Islet precursor cell (in vitro differentiated cells): ENCODE measurements at regions not wholly inside any gene's neighbourhood (a gene's known extent, or its start where the extent isn't known, plus 50 kb on each side); places are given as distances from the start of the nearest gene placed in this dataset.

ENCODE experiments used
- DNase-seq: peaks from one replicate; pipeline ENCODE4 v3.0.0-alpha.2; 2018

DNA sequence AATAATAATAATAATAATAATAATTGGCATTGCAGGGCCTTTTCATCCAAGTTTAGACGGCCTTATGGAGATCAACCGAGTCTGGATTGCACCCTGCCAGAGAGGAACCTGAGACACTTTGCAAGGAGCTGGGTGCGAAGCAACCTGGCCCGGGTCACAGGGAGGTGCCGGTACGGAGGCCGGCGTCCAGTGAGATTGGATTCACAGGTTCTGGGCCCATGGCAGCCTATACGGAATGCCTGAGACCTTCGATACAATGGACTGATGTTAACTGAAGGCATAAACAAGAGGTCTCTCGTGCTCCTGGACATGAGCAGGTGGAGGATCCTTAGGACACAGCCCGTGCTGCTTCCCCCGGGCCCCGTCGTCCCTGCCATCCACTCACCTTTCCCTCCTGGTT is 416.5 kb upstream of the SALL3 start:
- DNase-seq = no peak

DNA sequence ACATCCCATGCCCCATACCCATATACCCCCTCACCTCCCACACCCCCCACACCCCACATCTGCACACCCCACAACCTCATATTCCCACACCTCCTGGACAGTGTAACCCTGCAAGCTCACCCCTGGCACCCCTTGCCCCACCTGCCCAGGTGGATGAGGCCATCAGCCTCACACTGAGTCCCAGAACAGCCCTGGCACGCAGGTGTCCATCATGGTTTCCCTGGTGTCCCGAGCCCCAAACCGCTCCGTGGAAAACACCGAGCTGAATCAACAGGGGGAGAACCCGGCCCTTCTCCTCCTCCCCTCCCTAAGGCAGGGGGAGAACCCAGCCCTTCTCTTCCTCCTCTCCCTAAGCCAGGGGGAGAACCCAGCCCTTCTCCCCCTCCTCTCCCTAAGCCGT is 415.6 kb upstream of the SALL3 start:
- DNase-seq = no peak

DNA sequence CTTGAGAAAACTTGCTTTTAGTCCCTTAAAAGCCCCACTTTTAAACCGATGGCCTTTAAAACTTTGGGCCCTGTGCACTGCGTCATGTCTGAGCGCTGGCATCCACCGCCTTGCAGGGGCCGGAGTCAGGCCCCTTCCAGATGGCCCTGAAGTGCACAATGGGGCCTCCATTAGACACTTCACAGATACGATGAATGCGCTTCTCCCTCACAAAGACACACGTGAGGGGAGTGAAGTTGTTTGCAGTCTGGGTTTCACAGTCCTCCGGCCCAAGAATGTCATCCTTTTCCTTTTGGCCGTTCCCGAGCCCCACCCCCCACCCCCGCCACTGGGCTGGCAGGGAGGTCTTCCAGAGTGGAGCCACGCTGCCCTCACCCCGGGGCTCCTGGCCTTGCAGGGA is 415.1 kb upstream of the SALL3 start:
- DNase-seq = no peak

DNA sequence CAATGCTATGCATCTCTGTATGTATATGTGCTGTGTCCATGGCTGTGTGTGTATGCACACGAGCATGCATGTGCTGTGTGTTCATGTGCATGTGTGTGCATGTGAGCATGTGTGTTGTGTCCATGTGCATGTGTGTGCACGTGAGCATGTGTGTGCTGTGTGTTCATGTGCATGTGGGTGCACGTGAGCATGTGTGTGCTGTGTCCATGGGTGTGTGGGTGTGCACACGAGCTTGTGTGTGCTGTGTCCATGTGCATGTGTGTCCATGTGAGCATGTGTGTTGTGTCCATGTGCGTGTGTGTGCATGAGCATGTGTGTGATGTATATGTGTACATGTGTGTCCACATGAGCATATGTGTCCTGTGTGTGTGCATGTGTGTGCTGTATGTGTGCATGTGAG is 414.4 kb upstream of the SALL3 start:
- DNase-seq = no peak

DNA sequence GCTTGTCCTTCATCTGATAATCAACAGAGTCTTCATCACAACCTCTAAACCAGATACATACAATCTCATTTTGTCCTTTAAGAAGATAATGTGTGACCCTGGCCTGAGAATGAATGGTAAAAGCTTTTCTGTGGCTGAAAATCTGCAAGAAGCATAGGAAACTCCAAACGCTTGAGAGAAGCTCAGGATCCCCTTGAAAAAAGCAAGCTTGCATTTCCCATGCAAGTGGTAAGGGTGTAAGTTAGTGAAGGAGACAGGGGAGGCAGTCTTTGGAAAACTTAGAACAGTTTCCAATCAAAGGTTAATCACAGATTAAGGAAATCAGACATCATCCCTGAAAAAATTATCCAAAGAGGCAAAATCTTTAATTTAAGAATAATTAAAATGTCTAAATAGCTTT is 413.6 kb upstream of the SALL3 start:
- no peak for DNase-seq

DNA sequence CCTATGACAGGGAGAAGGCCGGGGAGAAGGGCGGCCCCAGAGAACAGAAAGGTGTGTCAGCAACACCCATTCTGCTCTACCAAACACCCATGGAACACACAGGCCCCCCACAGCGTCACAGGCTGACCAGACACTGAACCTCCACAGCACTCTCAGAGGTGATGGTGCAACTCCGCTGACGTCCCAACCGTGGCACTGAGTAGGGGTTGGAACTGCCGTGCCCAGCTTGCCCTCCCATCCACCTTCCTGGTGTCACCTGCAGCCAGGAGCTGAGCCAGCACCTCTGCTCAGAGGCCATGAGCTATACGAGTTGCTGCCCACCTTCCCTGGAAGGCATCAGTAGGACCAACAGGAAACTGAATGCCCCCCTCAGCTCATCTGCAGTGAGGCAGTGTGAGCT is 412.9 kb upstream of the SALL3 start:
- DNase-seq = no peak

DNA sequence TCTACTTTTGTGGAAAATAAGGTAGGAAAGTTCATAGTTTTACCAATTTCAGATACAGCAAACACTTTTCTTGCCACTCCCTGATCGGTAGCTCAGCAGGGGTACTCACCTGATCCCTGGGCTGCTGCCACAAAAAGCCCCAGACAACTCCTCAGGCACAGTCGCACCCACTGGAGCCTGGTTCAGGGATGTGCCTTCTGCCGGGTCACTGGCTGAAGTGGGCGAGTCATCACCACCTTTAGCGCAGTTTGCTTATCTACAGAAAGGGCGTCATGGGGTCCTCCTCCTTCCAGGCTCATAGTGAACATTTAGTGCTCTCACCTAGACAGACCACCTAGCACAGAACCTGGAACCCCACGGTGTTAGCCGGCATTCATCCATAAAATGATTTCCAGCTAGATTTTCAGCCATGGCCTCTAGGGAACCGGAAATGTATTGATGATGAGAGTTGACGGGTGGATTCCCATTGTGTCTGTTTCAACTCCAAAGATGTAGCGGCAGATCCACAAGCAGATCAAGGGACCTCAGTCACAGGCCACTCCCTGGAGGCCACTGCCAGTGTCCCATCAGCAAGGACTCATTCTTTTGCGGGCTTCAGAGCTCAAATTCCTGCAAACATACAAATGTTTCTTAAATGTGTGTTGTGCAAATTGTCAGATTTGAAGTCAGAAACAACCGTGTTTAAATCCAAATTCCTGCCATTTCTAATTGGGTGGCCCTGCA is 408.4 kb upstream of the SALL3 start:
- DNase-seq = no peak

DNA sequence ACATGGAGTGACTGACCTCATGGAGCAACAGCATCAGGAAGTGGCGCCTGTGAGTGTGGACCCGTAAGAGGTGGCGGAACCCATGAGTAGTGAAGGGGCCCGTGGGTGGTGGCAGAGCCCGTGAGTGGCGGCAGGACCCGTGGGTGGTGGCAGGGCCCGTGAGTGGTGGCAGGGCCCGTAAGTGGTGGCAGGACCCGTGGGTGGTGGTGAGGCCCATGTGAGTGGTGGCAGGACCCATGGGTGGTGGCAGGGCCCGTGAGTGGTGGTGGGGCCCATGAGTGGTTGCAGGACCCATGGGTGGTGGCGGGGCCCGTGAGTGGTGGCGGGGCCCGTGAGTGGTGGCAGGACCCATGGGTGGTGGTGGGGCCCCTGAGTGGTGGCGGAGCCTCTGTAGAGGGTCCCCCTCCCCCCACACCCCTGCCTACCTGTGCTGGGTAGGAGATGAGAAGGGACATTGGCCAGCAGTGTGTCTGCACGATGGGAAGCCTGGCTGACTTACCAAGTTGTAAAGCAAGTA is 407.7 kb upstream of the SALL3 start:
- no peak for DNase-seq

DNA sequence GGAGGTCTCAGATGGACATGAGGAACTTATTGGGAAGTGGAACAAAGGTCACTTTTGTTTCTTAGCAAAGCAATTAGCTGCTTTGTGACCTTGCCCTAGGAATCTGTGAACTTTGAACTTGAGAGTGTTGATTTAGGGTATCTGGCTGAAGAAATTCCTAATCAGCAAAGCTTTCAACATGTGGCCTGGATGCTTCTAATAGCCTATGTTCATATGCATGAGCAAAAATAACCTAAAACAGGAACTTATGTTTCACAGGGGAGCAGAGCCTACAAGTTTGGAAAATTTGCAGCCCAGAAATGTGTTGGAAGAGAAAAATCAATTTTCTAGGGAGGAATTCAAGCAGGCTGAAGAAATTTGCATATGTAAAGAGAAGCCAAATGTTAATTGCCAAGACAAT is 405.8 kb upstream of the SALL3 start:
- DNase-seq = no peak

DNA sequence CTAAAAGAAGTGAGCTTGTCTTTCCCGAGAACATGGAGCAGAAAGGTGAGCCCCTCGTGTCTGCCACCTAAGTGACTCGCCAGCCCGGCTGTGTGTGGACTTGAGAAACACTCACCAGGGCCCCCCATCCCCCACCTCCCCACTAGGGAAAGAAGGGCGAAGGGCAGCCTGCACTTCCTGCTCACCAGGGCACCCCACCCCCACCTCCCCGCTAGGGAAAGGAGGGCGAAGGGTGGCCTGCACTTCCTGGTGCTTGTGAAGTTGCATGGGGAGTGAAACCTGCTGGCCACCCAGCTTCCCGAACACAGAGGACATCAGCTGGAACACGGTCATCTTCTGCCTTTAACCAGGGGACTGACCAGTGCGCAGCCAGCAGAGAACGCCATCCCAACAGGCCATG is 402.7 kb upstream of the SALL3 start:
- no peak for DNase-seq

DNA sequence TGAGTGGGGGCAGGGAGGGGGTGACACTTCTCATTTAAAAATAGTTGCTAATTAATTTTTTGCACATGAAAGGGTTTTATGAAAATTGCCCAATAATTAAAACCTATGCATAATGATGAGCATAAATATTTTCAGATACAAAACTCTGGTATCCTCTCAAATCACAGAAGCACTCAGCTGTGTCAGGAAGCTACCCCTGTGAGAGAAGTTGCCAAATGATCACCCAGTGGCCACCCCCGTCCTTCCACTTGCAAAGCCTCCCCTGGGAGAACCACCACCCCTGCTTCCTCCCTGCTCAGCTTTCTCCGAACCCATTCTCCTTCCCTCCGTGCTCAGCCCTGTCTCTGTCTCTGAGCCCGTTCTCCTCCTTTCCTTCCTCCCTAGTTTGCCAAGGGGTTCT is 400.2 kb upstream of the SALL3 start:
- no peak for DNase-seq

DNA sequence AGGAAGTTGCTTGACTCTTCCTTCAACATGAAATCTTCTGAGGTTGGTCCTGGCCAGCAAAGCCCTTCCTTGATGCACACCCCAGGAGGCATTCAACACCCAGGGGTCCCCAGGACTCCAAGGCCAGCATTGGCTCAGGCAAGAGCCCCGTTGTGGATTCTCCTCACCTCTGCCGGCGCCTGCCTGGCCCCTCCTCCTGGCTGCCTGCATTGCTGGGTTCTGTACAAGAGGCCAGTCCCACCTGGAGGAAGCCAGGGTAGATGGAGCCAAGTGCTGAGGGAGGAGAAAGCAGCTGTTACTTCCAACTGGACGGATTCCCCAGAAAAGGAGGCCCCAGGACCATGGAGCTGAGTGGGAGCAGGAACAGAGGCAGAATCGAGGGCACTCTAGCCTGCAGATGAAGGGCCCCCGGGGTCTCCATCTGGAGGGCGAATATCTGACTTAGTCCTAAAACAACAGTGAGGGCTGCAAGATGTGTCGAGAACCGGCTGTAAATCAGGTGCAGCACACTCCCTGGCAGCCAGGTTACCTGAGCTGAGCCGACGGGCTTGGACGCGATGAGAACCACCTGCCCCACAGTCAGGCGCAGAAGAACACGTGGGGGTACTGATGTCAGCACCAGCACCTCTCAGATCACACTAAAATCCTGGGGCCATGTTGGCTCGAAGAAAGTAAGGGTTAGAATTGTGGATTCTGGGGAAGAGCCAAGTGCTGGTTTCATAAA is 399.6 kb upstream of the SALL3 start:
- DNase-seq = peak; percentile 37

DNA sequence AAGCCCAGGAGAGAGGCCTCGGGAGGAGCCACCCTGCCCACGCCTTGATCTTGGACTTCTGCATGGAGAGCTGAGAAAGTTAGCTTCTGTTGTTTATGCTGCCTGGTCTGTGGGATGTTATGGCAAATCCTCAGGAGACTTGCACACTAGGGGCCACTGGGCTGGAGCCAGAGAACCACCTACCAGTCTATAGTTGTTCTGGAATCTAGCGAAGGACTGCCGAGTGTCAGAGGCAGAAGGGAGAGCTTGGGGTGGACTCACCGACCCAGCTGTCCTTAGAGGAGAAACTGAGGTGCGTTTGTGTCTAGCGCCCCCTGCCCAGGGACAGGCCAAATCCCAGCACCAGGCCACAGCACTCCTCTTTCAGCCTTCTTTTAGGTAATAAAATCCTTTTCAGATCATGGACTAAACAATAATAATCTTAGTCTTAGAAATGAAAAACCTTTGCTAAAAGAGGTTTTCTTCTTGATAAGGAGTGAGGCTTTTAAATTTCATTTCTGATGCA is 398.7 kb upstream of the SALL3 start:
- DNase-seq = peak; percentile 32

DNA sequence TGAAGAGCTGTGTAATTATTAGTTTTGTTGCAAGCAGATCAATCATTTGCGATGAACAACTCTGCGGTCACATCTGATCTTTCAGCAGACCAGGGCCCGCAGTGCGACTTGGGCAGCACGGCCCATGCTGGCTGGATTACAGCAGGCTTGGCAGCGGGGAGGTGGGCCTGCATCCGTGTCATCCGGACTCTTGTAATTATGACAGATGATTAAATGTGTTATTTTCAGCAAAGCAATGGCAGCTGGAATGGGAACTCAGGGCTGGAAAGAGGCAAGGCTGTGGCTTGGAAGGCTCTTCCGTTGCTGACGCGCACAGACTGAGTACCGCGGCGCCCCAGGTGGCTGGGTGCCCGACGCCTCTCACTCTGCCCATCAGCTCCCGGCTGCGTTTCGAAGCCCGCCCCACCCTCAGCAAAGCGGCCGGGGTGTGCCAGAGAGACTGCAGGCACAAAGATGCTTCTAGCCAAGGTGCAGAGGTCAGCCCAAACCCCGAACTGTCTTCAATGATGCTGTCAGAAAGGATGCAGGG is 397.4 kb upstream of the SALL3 start:
- peak; percentile 12 for DNase-seq

DNA sequence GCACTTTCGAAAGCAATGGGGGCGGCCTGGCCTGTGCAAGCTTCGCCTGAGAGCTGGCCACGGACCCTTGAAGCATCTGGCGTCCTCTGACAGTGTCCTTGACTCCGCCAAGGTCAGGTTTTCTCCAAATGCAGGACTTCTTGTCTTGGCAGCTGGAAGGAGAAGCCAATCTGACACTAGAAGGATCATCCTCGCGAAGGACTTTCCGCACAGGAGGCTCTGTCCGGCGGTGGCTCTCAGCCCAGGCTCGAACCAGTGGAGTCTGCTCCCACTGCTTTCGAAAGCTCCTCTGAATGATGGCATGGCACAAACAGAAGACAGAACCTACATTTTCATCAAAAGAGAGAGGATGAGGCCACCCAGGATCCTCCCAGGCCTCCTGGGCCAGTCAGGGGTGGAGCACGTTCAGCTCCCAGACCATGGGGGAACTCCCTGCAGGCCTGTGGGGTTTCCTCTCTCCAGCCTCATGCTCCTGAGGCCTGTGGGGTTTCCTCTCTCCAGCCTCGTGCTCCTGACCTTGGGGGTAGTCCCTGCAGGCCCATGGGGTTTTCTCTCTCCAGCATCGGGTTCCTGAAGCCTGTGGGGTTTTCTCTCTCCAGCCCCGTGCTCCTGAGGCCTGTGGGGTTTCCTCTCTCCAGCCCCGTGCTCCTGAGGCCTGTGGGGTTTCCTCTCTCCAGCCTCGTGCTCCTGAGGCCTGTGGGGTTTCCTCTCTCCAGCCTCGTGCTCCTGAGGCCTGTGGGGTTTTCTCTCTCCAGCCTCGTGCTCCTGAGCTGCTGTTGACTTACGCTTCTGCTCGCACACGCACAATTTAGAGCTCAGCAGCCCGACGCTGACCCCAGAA is 396.5 kb upstream of the SALL3 start:
- peak; percentile 43 for DNase-seq

DNA sequence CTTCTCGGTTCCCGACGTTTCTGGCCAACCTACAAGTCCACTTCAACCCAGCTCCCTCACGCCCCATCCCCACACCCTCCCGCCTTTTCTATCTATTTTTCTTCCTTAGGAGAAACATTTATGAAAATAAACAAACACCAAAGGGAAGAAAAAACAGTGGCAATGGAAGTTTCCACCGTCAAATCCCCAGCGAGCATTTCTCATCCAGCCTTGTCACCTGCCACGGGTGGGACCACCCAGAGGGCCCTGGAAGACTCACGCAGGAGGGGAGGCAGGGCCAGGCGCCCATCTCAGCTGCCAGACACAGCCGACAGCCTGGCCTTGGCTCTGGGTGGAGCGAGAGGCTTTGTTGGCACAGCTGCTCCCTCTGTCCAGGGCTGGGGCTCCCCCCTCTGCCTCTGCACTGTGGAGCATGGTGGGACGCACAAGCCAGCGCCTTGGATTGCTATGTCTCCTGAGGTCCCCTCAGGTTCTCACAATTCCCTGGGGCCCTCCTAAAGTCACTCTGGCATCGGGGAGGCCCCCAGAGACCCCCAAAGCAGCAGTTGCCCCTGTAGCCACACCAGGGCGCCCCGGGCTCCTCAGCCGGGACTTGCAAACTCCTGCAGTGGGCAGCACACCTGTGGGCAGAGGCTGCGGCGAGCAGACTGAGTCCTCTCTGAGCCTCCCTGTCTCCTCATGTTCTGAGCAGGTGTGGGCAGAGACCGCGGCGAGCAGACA is 395.7 kb upstream of the SALL3 start:
- DNase-seq = no peak

DNA sequence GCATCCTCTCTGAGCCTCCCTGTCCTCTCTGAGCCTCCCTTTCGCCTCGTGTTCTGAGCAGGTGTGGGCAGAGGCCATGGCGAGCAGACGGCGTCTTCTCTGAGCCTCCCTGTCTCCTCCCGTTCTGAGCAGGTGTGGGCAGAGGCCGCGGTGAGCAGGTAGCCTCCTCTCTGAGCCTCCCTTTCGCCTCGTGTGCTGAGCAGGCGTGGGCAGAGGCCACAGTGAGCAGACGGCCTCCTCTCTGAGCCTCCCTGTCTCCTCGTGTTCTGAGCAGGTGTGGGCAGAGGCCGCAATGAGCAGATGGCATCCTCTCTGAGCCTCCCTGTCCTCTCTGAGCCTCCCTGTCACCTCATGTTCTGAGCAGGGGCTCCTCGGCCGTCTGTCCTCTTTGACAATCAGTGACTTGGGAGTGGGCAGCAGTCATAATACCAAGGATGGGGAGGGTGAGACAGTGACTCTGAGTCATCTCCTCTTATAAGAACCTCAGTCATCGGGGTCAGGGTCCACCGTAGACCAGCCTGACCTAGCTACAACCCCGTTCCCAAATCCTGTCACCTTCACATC is 395.1 kb upstream of the SALL3 start:
- DNase-seq = no peak

DNA sequence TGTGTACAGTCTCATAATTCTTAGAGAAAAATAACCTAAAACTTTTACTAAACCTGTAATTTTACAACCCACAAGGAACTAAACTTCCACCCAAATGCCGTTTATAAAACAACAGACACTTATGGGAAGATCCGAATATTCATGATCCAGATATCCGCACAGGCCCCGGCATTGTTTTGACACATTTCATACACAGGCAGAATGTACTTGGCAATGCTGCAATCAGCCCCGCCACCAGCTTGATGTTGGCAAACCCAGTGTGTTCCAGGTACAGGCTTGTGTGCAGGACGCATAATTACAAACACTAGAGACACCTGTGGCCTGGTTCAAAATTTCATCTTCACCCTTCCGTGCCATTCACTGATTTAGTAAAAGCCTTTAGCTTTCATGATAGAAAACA is 393.0 kb upstream of the SALL3 start:
- peak; percentile 27 for DNase-seq

DNA sequence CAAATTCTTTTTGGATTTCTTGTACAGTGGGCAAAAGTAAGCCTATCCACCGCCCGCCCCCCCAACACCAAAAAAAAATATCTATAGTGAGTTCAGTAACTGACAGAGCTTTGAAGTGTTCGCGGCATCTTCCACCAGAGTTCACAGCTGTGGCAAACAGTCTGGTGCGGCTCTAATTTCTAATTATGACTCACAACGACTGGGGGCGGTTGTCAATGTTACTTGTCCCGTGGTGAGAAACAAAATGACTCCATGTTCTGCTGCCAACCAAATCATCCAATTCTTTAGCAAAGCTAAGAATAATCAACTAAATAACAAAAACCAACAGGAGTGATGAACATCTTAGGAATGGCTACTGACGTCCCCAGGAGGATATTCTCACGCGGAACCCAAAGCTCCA is 392.5 kb upstream of the SALL3 start:
- DNase-seq = peak; percentile 18

DNA sequence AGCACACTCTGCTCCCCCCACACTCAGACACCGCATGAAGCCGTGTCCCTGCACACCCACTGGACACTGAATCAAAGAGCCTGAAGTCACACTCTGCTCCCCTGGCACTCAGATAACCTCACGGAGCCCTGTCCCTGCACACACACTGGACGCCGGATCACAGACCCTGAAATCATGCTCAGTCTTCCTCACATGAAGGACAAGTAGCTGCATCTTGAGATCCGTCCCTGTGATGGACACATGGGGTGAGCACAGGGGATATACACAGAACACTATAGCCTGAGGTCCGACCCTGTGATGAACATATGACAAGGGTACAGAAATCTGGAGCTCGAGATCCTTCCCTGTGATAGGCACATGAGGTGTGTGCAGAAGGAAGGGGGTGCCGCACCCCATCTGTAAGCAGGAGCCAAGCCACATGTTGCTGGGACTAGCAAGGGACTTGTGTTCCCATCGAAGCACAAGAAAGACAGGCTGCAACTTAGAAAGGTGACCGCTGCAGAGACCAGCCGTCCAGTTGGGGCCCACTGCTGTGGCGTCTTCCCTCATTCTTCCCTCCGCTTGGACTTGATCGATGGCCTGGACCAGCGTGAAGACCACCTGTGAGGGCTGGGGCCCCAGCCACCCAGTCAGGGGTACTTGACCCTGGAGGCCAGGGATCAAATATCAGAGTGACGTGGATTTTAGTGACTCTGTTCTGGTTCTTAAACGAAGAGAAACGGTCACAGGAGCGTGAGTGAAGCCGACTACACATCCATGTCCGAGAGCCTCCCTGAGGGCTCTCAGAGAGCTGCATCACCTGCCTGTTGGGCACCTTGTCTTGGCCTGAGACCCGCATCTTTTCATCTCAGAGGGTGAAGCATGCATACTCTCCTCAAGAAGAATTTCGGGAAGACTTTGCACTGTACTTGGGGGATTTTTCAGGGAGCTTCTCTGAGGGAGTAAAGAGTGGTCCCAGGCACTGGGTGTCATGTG is 391.7 kb upstream of the SALL3 start:
- DNase-seq = peak; percentile 37

DNA sequence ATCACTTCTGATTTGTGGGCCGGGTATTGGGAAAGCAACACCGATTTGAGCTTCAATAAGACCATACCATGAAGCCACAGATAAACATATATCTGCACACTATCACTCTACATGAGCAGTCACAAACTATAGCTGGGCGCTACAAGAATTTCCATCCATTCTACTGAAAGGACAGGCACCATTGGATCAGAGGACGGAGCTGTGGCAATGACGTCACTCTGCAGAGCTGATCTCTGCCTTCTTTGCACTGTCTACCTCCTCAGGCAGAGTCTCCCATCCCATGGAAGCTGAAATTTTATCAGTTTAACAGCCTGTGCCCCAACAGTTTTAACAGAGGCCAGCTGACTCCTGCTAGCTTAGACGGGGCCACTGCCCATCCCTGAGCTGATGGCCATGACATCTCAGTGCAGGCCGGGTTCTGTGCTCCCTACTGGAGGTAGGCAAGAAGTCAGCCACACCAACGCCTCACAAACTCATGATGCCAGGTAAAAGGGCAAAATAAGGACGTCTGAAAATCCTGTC is 389.6 kb upstream of the SALL3 start:
- DNase-seq = peak; percentile 28
